Vagina (tissue), 2 donors: ENCODE measurements at regions not wholly inside any gene's neighbourhood (a gene's known extent, or its start where the extent isn't known, plus 50 kb on each side); places are given as distances from the start of the nearest gene placed in this dataset.

ENCODE experiments used
- DNase-seq, 2 donors: peaks; one replicate each; pipeline ENCODE4 v3.0.0-alpha.2; 2017; ENCODE audit errors: extremely low spot score in 2 of 2
- H3K27ac ChIP-seq: fragments of 200-600 bp; sonication (generic); one replicate; pipeline ENCODE4 v1.5.1; 2019
- H3K27me3 ChIP-seq: fragments of 200-600 bp; sonication (generic); one replicate; pipeline ENCODE4 v1.5.1; 2019
- H3K36me3 ChIP-seq, 2 donors: fragments of 200-600 bp; sonication (generic); one replicate each; pipeline ENCODE4 v1.5.1; 2017 to 2019
- H3K4me1 ChIP-seq: fragments of 200-600 bp; sonication (generic); one replicate; pipeline ENCODE4 v1.5.1; 2019
- H3K4me3 ChIP-seq, 2 donors: fragments of 200-600 bp; sonication (generic); 1 replicate in 1 of 2; 2 replicates in 1 of 2; pipeline ENCODE4 v1.5.1; 2016 to 2019
- H3K9me3 ChIP-seq: fragments of 200-600 bp; sonication (generic); one replicate; pipeline ENCODE4 v1.5.1; 2019
- POLR2A ChIP-seq, 2 donors: fragments of 450-650 bp; IDR thresholded peaks; one replicate each; pipeline ENCODE4 v1.6.1; 2017; ENCODE audit warnings: antibody characterized with exemption in 2 of 2, mild to moderate bottlenecking in 2 of 2, moderate library complexity in 2 of 2
- POLR2AphosphoS5 ChIP-seq, 2 donors: sonication (generic); formaldehyde crosslinking; IDR thresholded peaks; one replicate each; pipeline ENCODE4 v1.9.0; 2017; ENCODE audit warnings: antibody characterized with exemption in 2 of 2, mild to moderate bottlenecking in 2 of 2, low read depth in 1 of 2; ENCODE audit not compliant: insufficient read depth in 1 of 2
- intact Hi-C: fragments of 100-400 bp; cut with DNase I; formaldehyde crosslinking; loops from one replicate; pipeline ENCODE4 v1.15.1; 2023
- TF ChIP-seq, protein P1 (sequence below), 3 experiments: fragments of 450-650 bp in 2 of 3; fragments of 200-600 bp in 1 of 3; sonication (generic) in 1 of 3; IDR thresholded peaks; one replicate each; pipeline ENCODE4 v1.5.1; 2017 to 2019; ENCODE audit warnings: antibody characterized with exemption in 3 of 3, mild to moderate bottlenecking in 2 of 3, moderate library complexity in 2 of 3

DNA sequence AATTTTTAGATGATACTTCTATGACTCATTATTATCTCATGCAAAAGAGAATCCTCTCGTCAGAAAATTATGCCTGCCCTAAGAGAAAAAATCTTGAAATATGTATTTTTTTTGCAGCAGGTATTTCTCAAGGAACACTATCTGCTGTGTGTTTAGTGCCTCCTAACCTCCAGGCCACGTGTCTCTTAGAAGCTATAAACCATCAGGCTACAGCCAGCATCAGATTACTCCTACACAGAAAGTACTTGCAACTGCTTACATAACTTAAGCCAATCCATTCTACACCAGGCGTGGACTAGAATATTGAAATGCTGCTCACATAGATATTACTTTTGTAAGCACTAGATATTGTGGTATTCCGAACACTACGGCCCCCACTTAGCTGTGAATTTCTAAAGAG lies 933.4 kb downstream of the PLA2G4A start:
- Histone ChIP-seq H3K4me3 (no peak overlapping the region), H3K36me3 (no peaks in the 10 kb centered on the region), H3K27ac (no peak overlapping the region), H3K9me3 (no peaks in the 10 kb centered on the region), H3K27me3 (no peaks in the 10 kb centered on the region), H3K4me1 (no peaks in the 10 kb centered on the region)
- intact Hi-C loops = no loop called here
- no peak for DNase-seq
- TF ChIP-seq POLR2AphosphoS5 (IDR thresholded peaks at IDR 0.05; ENCODE audit: insufficient read depth in 1 of 2, low read depth in 1 of 2) = no peak
- TF ChIP-seq, protein P1, sequence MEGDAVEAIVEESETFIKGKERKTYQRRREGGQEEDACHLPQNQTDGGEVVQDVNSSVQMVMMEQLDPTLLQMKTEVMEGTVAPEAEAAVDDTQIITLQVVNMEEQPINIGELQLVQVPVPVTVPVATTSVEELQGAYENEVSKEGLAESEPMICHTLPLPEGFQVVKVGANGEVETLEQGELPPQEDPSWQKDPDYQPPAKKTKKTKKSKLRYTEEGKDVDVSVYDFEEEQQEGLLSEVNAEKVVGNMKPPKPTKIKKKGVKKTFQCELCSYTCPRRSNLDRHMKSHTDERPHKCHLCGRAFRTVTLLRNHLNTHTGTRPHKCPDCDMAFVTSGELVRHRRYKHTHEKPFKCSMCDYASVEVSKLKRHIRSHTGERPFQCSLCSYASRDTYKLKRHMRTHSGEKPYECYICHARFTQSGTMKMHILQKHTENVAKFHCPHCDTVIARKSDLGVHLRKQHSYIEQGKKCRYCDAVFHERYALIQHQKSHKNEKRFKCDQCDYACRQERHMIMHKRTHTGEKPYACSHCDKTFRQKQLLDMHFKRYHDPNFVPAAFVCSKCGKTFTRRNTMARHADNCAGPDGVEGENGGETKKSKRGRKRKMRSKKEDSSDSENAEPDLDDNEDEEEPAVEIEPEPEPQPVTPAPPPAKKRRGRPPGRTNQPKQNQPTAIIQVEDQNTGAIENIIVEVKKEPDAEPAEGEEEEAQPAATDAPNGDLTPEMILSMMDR (IDR thresholded peaks at IDR 0.05) = no peak
- no peak for TF ChIP-seq POLR2A (IDR thresholded peaks at IDR 0.05)

DNA sequence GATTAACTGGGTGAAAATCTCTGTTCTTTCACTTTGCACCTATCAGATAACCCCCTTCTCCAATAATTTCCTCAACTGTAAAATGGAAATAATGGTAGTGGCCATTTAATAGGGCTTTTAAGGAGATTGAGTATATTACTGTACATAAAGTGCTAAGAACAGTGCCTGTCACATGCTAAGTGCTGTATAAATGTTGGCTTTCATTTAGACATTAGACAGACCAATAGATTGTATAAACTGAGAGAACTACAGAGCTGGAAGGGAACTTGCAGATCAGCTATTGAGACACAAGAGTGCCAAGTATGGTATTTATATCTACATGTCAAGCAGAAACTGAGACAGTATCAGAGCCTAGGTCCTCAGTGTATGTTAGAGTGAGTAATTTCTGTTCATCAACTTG lies 934.7 kb downstream of the PLA2G4A start:
- Histone ChIP-seq H3K36me3 (no peaks in the 10 kb centered on the region), H3K27me3 (no peaks in the 10 kb centered on the region), H3K4me1 (no peaks in the 10 kb centered on the region), H3K4me3 (no peak overlapping the region), H3K27ac (no peak overlapping the region), H3K9me3 (no peaks in the 10 kb centered on the region)
- TF ChIP-seq, protein P1 (IDR thresholded peaks at IDR 0.05) = no peak
- TF ChIP-seq POLR2A (IDR thresholded peaks at IDR 0.05) (no peak), POLR2AphosphoS5 (IDR thresholded peaks at IDR 0.05; ENCODE audit: insufficient read depth in 1 of 2, low read depth in 1 of 2) (no peak)
- no peak for DNase-seq
- intact Hi-C loops = no loop called here

DNA sequence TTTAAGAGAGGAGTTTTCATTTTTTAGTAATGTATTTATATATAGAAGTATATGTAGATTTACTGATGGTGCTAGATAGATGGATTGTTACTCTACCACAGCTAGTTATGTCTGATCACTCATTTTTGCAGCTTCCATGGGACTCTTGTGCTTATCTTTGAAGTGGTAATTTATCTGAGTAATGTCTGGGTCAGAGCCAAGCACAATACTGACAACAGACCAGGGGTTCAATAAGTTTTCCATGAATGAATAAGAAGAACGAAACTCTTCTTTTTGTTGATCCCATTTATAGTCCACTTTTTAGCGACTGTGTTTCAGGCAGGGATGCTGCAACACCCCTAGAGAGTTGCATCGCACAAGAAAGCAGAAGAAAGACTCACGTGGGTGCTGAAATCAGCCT lies 935.2 kb downstream of the PLA2G4A start:
- no peak overlapping the region for H3K4me3 ChIP-seq
- TF ChIP-seq POLR2AphosphoS5 (IDR thresholded peaks at IDR 0.05; ENCODE audit: insufficient read depth in 1 of 2, low read depth in 1 of 2) (no peak), POLR2A (IDR thresholded peaks at IDR 0.05) (no peak)
- TF ChIP-seq, protein P1 (IDR thresholded peaks at IDR 0.05) = no peak
- no peak for DNase-seq
- H3K27ac ChIP-seq = no peak overlapping the region
- intact Hi-C loops = no loop called here
- no peaks in the 10 kb centered on the region for H3K9me3 ChIP-seq
- no peaks in the 10 kb centered on the region for H3K27me3 ChIP-seq
- no peaks in the 10 kb centered on the region for H3K4me1 ChIP-seq
- no peaks in the 10 kb centered on the region for H3K36me3 ChIP-seq

DNA sequence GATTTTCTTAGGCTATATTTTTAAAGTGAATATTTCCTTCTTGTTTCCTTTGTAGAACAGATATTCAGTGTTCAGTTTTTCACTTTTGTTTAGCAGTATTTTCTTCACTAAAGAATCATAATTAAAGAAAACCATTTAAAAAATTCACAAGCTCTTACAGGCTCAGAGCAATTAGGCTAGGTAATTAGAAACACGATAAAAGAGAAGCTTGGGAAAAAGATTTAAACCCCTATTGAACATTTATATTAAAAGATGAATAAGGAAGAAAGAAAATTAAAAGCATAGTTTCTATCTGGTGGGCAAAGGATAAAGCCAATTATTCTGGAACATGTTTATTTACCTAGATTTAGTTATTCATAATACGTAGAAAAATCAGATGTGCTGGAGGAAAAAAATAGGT lies 942.6 kb downstream of the PLA2G4A start:
- intact Hi-C loops = no loop called here
- DNase-seq = no peak

DNA sequence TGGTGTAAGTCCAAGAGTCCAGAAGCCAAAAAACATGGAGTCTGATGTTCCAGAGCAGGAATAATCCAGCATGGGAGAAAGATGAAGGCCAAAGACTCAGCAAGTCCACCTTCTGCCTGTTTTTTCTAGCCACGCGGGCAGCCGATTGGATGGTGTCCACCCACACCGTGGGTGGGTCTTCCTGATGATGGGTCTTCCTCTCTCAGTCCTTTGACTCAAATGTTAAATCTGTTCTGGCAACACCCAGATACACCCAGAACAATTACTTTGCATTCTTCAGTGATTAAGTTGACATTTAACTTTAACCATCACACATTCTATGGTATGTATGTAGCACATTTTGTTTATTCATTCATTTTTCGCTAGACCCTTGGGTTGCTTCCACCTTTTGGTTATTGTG lies 944.4 kb downstream of the PLA2G4A start:
- Histone ChIP-seq H3K9me3 (no peaks in the 10 kb centered on the region), H3K4me1 (no peaks in the 10 kb centered on the region), H3K4me3 (no peak overlapping the region), H3K36me3 (no peaks in the 10 kb centered on the region), H3K27ac (no peak overlapping the region), H3K27me3 (no peaks in the 10 kb centered on the region)
- no peak for TF ChIP-seq POLR2A (IDR thresholded peaks at IDR 0.05)
- TF ChIP-seq, protein P1 (IDR thresholded peaks at IDR 0.05) = no peak
- no peak for TF ChIP-seq POLR2AphosphoS5 (IDR thresholded peaks at IDR 0.05; ENCODE audit: insufficient read depth in 1 of 2, low read depth in 1 of 2)
- DNase-seq = no peak
- intact Hi-C loops = no loop called here

More for the DNA sequence above, 942.6 kb downstream of the PLA2G4A start:
- H3K36me3 ChIP-seq = no peaks in the 10 kb centered on the region
- no peak overlapping the region for H3K4me3 ChIP-seq
- no peaks in the 10 kb centered on the region for H3K27me3 ChIP-seq
- no peaks in the 10 kb centered on the region for H3K4me1 ChIP-seq
- no peaks in the 10 kb centered on the region for H3K9me3 ChIP-seq
- TF ChIP-seq POLR2A (IDR thresholded peaks at IDR 0.05) (no peak), POLR2AphosphoS5 (IDR thresholded peaks at IDR 0.05; ENCODE audit: insufficient read depth in 1 of 2, low read depth in 1 of 2) (no peak)
- TF ChIP-seq, protein P1 (IDR thresholded peaks at IDR 0.05) = no peak
- no peak overlapping the region for H3K27ac ChIP-seq
